GM19238 (cell line): ENCODE measurements at regions not wholly inside any gene's neighbourhood (a gene's known extent, or its start where the extent isn't known, plus 50 kb on each side); places are given as distances from the start of the nearest gene placed in this dataset.

ENCODE experiments used
- DNase-seq: peaks from one replicate; pipeline ENCODE4 v3.0.0; 2011; ENCODE audit warnings: low spot score; ENCODE audit not compliant: insufficient read length

- no peak for DNase-seq
Measured at GRCh38 chr9:84393266-84393950, 52.9 kb upstream of the SLC28A3 start.

- DNase-seq: no peak
Measured at GRCh38 chr9:84394036-84394435, 53.5 kb upstream of the SLC28A3 start.

- DNase-seq: peak; percentile 61
Measured at GRCh38 chr9:84397151-84397728, 56.7 kb upstream of the SLC28A3 start.

GRCh38 chr9:84397822-84398221, 57.3 kb upstream of the SLC28A3 start:
- DNase-seq: no peak

GRCh38 chr9:84402517-84402916, 62.0 kb upstream of the SLC28A3 start:
- DNase-seq: no peak

- no peak for DNase-seq
Measured at GRCh38 chr9:84403288-84403687, 62.7 kb upstream of the SLC28A3 start.

GRCh38 chr9:84404095-84404686, 63.6 kb upstream of the SLC28A3 start:
- peak; percentile 21 for DNase-seq

- DNase-seq: no peak
Measured at GRCh38 chr9:84405667-84406066, 65.1 kb upstream of the SLC28A3 start.

- no peak for DNase-seq
Measured at GRCh38 chr9:84408416-84408815, 67.9 kb upstream of the SLC28A3 start.

- no peak for DNase-seq
Measured at GRCh38 chr9:84411683-84412267, 71.2 kb upstream of the SLC28A3 start.

- no peak for DNase-seq
Measured at GRCh38 chr9:84412654-84413053, 72.1 kb upstream of the SLC28A3 start.

GRCh38 chr9:84413301-84413700, 72.7 kb upstream of the SLC28A3 start:
- no peak for DNase-seq

GRCh38 chr9:84419031-84419602, 78.6 kb upstream of the SLC28A3 start:
- DNase-seq: no peak

- no peak for DNase-seq
Measured at GRCh38 chr9:84424931-84425330, 84.4 kb upstream of the SLC28A3 start.

- DNase-seq: no peak
Measured at GRCh38 chr9:84432746-84433145, 92.2 kb upstream of the SLC28A3 start.

GRCh38 chr9:84435902-84436301, 95.3 kb upstream of the SLC28A3 start:
- no peak for DNase-seq

- DNase-seq: no peak
Measured at GRCh38 chr9:84436386-84437109, 96.0 kb upstream of the SLC28A3 start.

- no peak for DNase-seq
Measured at GRCh38 chr9:84438391-84438790, 97.8 kb upstream of the SLC28A3 start.

GRCh38 chr9:84439250-84439649, 98.7 kb upstream of the SLC28A3 start:
- DNase-seq: no peak

GRCh38 chr9:84442712-84443111, 102.2 kb upstream of the SLC28A3 start:
- no peak for DNase-seq

- DNase-seq: no peak
Measured at GRCh38 chr9:84445737-84446136, 105.2 kb upstream of the SLC28A3 start.

- no peak for DNase-seq
Measured at GRCh38 chr9:84447305-84447704, 106.7 kb upstream of the SLC28A3 start.
